Esophagus squamous epithelium (tissue), 4 donors: ENCODE measurements at regions not wholly inside any gene's neighbourhood (a gene's known extent, or its start where the extent isn't known, plus 50 kb on each side); places are given as distances from the start of the nearest gene placed in this dataset.

Source experiments
- POLR2A ChIP-seq, 4 donors: fragments of 450-650 bp; IDR thresholded peaks; one replicate each; pipeline ENCODE4 v1.6.1; 2017; ENCODE audit warnings: antibody characterized with exemption in 4 of 4, mild to moderate bottlenecking in 4 of 4, moderate library complexity in 3 of 4
- TF ChIP-seq, protein P1 (sequence below), 6 experiments: fragments of 450-650 bp in 4 of 6; fragments of 200-600 bp in 2 of 6; sonication (generic) in 2 of 6; IDR thresholded peaks; one replicate each; pipeline ENCODE4 v1.5.1; 2016 to 2019; ENCODE audit warnings: antibody characterized with exemption in 6 of 6, mild to moderate bottlenecking in 4 of 6, moderate library complexity in 4 of 6

DNA sequence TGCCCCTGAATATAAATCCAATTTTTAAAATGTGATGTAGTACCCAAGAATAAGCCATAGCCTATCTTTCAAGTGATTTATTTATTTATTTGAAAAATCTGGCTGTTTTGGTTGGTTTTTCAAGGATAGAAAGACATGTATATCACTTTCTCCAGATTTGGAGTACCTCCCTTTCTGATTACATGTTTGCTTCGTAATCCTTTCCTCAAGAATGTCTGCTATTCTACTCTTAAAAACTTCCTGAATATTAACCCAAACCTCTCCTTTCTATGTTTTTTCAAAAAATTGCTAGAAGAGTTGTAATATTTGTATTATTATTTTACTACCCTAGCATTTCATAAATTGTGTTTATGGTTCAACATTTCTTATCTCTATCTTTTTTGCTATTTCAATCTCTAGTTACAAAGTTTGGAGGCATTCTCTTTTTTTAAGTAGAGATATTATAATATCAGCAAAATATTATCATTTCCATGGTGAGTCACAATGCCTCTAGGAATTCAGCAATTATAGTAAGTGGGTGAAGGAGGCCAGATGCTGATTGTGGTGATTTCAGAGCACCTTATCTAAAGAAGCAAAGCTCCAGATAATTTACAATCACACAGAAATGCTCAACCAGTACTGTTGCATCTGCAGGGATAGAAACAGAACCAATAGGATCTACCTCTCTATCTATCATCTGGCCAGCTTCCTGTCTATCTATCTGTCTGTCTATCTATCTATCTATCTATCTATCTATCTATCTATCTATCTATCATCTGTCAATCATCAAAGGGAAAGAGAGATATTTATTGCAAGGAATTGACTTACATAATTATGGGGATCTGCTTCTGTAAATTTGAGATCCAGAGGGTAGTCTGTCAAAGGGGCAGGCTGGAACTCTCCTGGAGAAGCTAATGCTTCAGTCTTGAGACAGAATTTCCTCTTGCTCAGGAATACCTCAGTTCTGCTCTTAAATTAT is 412.5 kb upstream of the SEMA3C start:
- TF ChIP-seq POLR2A (IDR thresholded peaks at IDR 0.05), result no peak
- TF ChIP-seq, protein P1, sequence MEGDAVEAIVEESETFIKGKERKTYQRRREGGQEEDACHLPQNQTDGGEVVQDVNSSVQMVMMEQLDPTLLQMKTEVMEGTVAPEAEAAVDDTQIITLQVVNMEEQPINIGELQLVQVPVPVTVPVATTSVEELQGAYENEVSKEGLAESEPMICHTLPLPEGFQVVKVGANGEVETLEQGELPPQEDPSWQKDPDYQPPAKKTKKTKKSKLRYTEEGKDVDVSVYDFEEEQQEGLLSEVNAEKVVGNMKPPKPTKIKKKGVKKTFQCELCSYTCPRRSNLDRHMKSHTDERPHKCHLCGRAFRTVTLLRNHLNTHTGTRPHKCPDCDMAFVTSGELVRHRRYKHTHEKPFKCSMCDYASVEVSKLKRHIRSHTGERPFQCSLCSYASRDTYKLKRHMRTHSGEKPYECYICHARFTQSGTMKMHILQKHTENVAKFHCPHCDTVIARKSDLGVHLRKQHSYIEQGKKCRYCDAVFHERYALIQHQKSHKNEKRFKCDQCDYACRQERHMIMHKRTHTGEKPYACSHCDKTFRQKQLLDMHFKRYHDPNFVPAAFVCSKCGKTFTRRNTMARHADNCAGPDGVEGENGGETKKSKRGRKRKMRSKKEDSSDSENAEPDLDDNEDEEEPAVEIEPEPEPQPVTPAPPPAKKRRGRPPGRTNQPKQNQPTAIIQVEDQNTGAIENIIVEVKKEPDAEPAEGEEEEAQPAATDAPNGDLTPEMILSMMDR (IDR thresholded peaks at IDR 0.05), result no peak
